ENCODE measurements at regions not wholly inside any gene's neighbourhood (a gene's known extent, or its start where the extent isn't known, plus 50 kb on each side); places are given as distances from the start of the nearest gene placed in this dataset.

DNA sequence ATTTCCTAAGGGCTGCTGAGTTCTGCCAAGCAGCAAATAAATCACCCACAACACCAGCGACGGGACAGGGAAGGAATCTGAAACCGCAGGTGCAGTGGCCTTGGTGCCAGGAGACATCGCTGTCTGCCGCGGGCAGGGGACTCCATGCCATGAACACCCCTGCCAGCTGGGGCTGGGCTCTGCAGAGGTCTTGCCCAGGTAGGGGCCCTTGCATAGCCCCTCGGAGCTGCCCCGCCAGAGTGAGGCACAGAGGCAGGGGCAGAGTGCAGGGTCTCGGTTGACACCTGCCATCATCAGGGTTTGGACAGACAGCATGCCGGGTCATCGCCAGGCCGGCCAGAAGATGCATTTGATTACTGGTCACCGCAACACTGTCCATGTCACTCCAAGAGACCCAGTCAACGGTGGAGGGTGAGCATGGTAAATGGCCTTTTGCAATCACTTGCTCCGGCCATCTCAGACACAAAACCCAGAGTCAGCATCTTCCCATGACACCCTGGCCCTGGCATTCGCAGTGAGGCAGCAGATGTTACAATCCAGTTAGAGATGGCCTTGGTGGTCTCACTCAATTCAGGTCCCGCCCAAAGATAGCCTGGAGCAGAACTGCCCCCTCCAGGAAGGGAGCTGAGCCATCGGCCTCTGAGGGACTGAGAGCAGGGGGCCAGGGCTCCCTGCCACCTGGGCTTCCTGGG, 255.4 kb downstream of the NDUFA10 start:
- TF ChIP-seq, protein P1, sequence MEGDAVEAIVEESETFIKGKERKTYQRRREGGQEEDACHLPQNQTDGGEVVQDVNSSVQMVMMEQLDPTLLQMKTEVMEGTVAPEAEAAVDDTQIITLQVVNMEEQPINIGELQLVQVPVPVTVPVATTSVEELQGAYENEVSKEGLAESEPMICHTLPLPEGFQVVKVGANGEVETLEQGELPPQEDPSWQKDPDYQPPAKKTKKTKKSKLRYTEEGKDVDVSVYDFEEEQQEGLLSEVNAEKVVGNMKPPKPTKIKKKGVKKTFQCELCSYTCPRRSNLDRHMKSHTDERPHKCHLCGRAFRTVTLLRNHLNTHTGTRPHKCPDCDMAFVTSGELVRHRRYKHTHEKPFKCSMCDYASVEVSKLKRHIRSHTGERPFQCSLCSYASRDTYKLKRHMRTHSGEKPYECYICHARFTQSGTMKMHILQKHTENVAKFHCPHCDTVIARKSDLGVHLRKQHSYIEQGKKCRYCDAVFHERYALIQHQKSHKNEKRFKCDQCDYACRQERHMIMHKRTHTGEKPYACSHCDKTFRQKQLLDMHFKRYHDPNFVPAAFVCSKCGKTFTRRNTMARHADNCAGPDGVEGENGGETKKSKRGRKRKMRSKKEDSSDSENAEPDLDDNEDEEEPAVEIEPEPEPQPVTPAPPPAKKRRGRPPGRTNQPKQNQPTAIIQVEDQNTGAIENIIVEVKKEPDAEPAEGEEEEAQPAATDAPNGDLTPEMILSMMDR (IDR thresholded peaks at IDR 0.05), result no peak
- TF ChIP-seq POLR2A (IDR thresholded peaks at IDR 0.05), result no peak
